Panc1 (cell line): ENCODE measurements at regions not wholly inside any gene's neighbourhood (a gene's known extent, or its start where the extent isn't known, plus 50 kb on each side); places are given as distances from the start of the nearest gene placed in this dataset.

Experiments
- CTCF ChIP-seq: fragments of 450-650 bp; IDR thresholded peaks from 2 replicates; pipeline ENCODE4 v1.5.1; 2017; ENCODE audit warnings: mild to moderate bottlenecking
- POLR2AphosphoS5 ChIP-seq: IDR thresholded peaks from 2 replicates; pipeline ENCODE4 v1.6.1; 2012; ENCODE audit warnings: mild to moderate bottlenecking, low read depth, low read length, moderate library complexity

GRCh38 chr21:17440969-17441368 lies 71.9 kb upstream of the CXADR start:
- TF ChIP-seq CTCF (no peak), POLR2AphosphoS5 (no peak)
